Stimulated activated CD8-positive, alpha-beta memory T cell treated with anti-CD3 and anti-CD28 coated beads, Interleukin-15, amount 100 ng/mL, for 24 hours (primary cell): ENCODE measurements at regions not wholly inside any gene's neighbourhood (a gene's known extent, or its start where the extent isn't known, plus 50 kb on each side); places are given as distances from the start of the nearest gene placed in this dataset.

ENCODE experiments used
- DNase-seq: peaks from one replicate; pipeline ENCODE4 v3.0.0-alpha.2; 2020; ENCODE audit warnings: low read depth

DNA sequence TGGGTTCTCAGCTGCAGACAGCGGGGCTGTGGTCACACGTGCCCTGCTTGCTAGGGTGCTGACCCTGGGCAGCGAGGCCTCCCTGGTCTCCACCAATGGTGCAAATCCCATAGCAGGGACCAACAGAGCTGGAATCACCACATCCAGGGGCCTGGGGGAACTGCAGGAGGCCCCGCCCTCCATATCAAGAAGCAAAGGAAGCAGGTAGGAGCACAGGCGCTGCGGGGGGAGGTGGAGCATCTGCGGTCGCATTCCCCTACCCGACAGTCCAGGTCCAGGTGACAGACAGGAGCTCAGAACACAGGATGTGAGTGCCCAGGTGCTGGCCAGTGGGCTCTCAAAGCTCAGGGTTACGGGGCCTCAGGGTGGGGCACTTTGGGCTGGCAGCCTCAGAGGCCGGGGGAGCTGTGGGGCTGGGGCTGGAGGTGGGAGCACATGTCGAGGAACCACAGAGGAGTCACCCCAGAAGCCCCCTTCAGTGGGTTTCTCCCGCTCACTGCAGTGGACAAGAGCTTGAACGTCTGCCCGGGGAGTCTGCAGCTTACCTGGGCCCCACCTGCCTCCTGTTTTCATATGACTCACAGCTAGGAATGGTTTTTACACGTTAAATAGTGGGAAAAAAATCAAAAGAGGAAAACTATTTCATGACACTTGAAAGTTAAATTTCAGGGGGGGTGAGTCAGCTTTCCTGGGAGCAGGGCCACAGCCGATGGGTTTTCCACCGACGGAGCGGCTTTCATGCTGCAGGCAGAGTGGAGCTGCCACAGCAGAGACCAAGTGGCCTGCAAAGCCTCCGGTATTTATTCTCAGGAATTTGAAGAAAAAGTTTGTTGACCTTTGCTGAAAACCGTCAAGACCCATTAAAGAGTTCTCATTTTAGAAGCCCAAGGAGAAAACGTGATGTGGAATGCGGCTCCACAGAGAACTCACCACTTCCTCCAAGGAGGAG lies 148.7 kb upstream of the PPP2R2D start:
- no peak for DNase-seq

DNA sequence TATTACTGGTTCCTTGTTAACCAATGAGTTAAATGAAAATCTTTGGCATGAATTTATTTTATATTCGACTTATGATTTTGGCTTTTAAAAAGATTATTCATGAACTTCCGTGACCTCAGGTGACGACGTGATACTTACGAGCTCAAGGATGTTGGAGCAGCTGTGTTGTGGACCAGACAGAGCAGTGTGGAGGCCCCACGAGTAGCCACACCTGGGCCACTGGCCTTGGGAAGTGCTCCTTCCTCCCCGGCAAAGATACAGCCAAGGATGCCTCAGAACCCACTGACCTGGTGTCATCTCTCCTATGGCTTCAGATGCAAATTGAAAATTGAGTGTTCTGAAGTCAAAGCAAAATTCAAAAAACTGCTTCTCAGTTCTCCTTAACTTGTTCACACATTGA lies 147.5 kb upstream of the PPP2R2D start:
- DNase-seq: no peak

GRCh38 chr10:131755200-131755599 lies 145.6 kb upstream of the PPP2R2D start:
- no peak for DNase-seq

DNA sequence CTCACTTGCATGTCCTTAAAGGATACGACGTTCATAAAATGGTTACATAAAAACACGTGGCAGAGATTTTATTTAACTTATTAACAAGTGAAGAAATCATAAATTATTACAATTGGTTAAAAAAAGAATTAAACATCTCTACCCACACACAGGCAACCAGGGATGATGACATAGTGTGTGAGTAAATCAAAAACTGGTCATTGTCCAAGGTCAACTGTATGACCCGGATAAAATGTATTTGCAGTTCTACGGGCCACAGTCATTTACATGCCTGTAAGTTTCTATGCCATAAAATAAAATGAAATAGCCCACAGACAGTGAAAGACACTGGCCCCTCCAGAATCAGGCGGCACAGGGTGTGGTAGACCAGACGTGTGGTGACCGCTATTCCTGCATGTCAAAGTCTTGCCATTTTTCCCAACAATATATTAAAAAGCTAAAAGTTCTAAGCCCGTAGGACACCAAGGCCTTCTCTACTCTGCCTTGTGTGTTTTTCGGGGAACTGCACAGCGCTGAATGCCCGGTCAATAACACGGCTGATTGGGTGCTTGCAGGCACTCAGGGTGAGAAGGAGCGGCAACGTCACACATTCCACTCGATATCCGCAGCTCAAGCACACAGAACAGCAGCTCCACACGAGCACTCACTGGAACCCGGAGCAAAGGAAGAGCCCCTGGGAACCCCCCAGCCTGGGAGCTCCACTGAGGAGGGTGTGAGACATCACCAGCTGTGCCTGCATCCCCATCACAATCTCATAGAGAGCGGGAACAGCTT lies 143.3 kb upstream of the PPP2R2D start:
- no peak for DNase-seq

- no peak for DNase-seq
Observed at GRCh38 chr10:131758062-131758938, 142.5 kb upstream of the PPP2R2D start.

GRCh38 chr10:131758939-131759301 lies 141.9 kb upstream of the PPP2R2D start:
- DNase-seq: no peak

DNA sequence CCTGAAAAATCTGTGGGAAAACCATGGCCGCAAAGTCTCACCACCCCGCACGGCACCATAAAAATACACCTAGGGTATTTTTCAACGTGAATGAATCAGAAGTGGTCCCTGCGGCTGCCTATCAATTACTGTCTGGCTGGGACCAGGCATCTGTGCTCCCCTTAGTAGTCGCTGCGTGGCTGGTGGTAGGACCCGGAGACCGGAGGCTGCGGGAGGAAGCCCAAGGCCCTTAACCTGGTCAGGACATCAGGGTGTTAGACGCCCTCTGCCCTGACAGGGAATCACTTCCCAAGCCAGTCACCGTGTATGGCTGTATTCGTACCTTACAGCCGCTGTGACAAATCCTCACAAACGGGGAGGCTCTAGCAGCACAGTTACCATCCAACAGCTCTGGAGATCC lies 141.5 kb upstream of the PPP2R2D start:
- DNase-seq: no peak

- no peak for DNase-seq
Observed at GRCh38 chr10:131760416-131761166, 140.2 kb upstream of the PPP2R2D start.

- DNase-seq: no peak
Observed at GRCh38 chr10:131762789-131763696, 137.8 kb upstream of the PPP2R2D start.

- DNase-seq: no peak
Observed at GRCh38 chr10:131764929-131765328, 135.9 kb upstream of the PPP2R2D start.

DNA sequence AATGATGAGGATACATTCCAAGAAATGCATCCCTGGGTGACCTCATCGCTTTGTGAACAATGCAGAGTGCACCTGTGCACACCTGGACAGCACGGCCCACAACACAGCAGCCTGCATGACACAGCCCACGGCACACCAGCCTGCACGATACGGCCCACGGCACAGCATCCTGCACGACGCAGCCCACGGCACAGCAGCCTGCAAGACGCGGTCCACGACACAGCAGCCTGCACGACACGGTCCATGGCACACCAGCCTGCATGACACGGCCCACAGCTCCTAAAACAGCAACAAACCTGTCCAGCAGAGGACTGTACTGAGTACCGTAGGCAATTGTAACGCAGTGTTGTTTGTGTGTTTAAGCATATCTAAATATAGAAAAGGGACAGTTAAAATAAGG lies 134.7 kb upstream of the PPP2R2D start:
- no peak for DNase-seq

DNA sequence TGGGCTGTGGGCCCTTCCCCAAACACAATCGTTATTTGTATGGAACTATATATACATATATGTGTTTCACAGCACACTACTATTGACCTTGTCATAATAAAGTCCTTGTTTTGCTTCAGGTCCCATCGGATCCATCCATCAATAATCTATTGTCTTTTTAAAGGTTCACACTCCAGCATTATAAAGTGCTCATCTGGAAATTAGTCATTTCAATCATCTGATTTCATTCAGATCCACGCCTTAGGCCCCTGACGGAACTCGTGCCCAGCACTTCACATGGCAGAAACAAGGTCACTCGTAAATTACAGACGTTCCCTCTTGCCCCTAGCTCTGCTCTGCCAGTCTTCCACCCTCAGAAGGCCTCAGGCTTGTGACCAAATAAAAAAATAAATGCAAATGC lies 133.1 kb upstream of the PPP2R2D start:
- DNase-seq: no peak

DNA sequence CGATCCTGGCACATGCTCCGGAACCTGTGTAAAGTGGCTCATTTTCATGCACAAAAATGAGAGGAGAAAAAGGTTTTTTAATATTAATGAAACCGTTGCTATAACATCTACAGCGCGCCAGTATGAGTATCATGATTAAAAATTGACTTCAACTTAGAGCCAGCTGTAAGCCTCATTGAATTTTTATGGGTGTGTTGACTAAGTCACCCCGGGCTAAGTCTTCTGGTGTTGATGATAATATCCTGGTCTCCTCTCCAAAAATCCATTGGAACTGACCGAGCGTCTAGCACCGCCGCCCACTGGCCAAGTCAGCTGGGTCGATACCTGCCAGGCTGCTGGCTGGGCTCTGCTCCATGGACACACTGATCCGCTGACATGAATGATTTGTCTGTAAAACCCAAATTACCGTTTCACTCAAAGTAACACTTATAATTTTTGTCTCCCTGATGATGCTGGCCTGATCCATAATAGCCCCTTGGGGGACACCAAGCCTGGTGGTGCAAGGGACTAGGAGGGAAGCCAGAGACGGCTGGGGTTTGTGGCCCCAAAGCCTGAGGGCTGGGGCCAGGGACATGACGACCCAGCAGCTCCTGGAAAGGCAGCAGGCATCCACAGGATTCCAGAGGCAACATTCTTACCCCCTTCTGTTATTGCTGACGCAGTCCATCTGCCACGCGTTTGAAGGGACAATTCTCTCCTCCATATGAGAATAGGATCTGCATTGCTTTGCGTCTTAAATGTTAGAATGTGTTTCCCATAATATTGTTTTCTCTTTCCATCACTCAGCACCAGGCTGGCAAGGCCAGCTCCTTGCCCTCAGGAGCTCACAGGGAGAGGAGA lies 131.0 kb upstream of the PPP2R2D start:
- DNase-seq: no peak

DNA sequence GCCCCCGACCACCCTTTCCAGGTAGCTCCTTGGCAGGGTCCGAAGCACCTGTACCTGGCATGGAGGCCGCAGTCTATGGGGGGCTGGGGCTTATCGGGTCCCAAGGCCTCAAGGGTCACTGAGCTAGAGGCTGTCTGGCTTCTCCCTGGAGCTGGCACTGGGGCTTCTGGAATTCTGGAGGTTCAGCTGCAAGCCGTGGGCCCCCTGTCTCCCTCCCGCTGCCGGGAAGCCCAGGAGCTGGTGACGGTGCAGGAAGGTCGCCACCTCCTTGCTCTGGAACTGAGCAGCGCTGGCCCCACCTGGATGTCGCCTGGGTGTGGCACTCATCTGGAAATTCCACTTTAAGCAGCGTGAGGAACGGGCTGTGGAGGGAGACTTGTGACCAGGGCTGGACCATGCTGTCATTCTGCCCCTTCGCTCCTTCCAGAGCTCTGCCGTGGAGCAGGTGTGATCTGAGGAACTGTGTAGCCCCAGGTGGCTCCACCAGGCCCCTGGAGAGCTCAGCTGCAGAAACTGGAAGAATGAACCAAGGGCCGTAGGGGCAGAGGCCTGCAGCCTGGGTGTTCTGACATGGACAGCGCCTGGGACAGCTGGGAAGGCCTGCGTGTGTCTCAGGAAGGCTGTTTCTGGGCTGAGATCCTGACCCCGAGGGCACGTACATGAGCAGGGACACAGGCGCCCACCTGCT lies 129.7 kb upstream of the PPP2R2D start:
- DNase-seq: no peak

DNA sequence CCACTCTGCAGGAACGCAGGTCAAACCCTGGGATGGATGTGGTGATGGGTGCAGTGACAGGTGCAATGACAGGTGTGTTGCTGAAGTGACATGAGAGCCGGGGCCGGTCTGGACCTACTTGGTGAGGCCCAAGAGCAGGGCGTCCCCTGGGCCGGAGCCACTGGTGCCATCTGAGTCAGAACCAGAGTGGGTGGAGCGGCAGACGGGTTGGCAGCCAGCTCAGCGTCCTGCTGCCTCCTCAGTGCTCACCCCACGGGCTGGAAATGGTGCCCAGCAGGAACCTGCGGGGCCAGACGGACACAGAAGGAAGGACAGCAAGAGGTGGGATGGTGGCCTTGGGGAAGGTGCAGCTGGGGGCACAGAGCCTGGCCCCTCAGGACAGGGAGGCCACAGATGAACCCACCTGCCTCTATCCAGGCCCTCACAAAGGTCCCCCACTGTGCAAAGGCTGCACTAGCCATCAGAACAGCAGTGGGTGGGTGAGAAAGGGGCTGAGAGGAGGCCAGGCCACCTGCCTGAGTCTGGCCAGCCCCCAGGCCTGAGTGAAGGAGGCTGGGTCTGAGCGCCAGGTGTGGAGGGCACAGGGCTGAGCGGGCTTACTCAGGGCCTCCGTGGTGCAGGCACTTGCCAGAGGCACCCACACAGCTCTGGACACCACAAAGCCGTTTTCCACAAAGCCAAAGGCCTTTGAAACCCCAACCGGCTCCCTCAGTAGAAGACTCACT lies 129.0 kb upstream of the PPP2R2D start:
- no peak for DNase-seq

DNA sequence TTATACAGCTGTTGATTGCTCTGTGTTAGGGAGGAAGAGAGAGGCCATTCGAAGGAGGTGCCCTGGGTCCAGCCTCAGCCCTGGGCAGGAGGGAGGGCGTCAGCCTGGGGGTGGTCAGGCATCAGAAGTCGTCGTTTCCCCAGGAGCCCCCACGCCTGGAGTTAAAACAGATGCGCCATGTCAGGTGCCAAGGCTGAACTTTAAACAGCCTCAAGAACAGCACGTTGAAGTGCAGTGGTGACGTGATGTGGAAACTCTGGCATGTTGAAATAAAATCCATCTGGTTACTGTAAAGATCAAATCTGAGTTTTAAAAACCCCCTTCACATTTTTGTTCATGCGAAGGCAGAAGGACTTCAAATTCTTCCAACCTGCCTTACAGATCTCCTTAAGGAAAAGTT lies 128.4 kb upstream of the PPP2R2D start:
- no peak for DNase-seq

DNA sequence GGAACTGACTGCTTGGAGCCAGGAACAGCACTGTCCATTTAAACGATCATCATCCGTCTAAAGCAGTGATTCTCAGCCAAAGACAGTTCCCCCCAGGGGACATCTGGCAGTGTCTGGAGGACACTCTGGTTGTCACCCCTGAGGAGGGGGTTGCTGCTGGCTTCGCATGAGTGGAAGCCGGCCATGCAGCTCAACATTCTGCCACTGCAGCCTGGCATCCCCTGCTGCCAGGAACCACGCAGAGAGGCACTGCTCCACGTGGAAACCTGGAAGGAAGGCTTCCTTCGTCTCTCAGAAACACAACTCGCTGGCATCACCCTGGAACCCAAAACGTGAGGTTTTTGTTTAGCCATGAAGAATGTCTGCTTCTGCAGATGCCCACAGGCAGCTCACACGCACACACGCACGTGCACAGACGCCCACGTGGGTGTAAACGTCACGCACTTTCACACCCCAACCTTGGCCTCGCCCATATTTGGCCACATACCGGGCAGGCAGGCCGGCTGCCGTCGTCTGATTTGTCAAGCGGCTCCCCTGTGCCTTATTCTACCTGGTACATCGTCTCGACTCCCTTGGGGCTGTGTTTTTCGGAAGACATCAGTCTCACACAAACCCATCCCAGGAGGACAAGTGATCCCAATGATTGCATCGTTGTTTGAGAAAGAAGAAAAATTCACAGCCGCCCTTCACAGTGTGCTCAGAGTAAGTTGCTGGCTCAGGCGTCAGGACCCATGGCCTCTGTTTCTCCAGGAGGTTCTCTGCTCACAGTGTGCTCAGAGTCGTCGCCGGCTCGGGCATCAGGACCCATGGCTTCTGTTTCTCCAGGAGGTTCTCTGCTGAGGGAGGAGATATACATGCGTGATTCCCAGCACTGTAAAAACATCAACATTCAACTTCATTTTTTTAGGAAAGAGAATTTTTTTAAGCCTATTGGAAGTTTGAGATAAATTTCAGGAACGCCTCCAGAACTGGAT lies 127.2 kb upstream of the PPP2R2D start:
- no peak for DNase-seq
